Fibroblast of upper back skin (primary cell): ENCODE measurements at regions not wholly inside any gene's neighbourhood (a gene's known extent, or its start where the extent isn't known, plus 50 kb on each side); places are given as distances from the start of the nearest gene placed in this dataset.

Experiments used
- DNase-seq: peaks from one replicate; pipeline ENCODE4 v3.0.0-alpha.2; 2013

GRCh38 chr12:123038966-123039365 lies 58.5 kb downstream of the ARL6IP4 start:
- DNase-seq: no peak

GRCh38 chr12:123038486-123038885 lies 58.0 kb downstream of the ARL6IP4 start:
- no peak for DNase-seq

- DNase-seq: no peak
Observed at GRCh38 chr12:123037791-123038190, 57.3 kb downstream of the ARL6IP4 start.

GRCh38 chr12:123036466-123037285 lies 56.2 kb downstream of the ARL6IP4 start:
- no peak for DNase-seq

- DNase-seq: no peak
Observed at GRCh38 chr12:123035841-123036240, 55.4 kb downstream of the ARL6IP4 start.

- DNase-seq: peak; percentile 69
Observed at GRCh38 chr12:123034865-123035264, 54.4 kb downstream of the ARL6IP4 start.

- DNase-seq: no peak
Observed at GRCh38 chr12:123034022-123034541, 53.6 kb downstream of the ARL6IP4 start.

- no peak for DNase-seq
Observed at GRCh38 chr12:123033392-123034021, 53.0 kb downstream of the ARL6IP4 start.

GRCh38 chr12:123032736-123033391 lies 52.4 kb downstream of the ARL6IP4 start:
- DNase-seq: no peak
